GM12873 (cell line): ENCODE measurements at regions not wholly inside any gene's neighbourhood (a gene's known extent, or its start where the extent isn't known, plus 50 kb on each side); places are given as distances from the start of the nearest gene placed in this dataset.

ENCODE experiments used
- CTCF ChIP-seq: IDR thresholded peaks from 2 replicates; pipeline ENCODE4 v1.5.1; 2012; ENCODE audit warnings: low read depth, mild to moderate bottlenecking, moderate library complexity, low read length, control low read depth; ENCODE audit not compliant: insufficient read depth; ENCODE audit errors: missing control alignments

- TF ChIP-seq CTCF = no peak
Measured at GRCh38 chr4:137601934-137602333, 69.6 kb upstream of the PCDH18 start.

DNA sequence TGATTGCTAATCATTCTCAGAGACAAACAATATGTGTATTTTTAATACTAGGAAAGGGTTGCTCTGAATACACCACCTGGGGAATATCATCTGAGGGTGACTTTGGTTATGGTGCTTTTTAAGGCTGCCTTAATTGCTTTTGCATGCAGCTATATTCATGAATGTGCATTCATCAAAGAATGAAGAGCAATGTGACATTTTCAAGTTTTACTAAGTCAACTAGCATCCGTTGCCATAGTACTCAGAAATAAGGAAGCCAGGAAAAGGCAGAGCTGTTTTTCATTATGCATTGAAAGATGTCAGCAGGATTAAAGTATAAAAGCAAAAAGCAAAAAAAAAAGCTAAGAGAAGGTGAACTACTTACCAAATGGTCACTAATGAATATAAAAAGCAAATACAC is 67.4 kb upstream of the PCDH18 start:
- no peak for TF ChIP-seq CTCF

GRCh38 chr4:137597752-137598430 is 65.6 kb upstream of the PCDH18 start:
- no peak for TF ChIP-seq CTCF

GRCh38 chr4:137587796-137588195 is 55.5 kb upstream of the PCDH18 start:
- TF ChIP-seq CTCF = no peak

DNA sequence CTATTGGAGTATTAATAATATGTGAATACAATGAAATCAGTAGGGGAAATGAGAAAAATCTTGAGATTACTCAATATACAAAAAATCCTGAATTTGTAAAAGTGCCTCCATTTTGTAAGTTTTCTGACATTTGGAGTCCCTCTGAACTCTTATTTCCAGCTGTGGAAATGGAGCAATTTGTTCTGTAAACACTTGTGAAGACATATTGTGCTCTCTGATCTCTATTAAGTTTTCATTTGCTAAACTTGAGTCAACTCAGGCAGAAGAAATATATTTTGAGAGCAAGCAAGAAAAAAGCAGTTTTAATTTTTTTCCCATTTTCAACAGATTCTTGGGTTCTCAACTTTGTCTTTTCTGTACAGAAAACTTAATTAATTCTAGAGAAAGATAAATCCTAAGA is 51.4 kb upstream of the PCDH18 start:
- TF ChIP-seq CTCF = no peak
